PC-9 (cell line): ENCODE measurements at regions not wholly inside any gene's neighbourhood (a gene's known extent, or its start where the extent isn't known, plus 50 kb on each side); places are given as distances from the start of the nearest gene placed in this dataset.

Experiments used
- EZH2 ChIP-seq: fragments of 200-600 bp; sonication (generic); IDR thresholded peaks from 2 replicates; pipeline ENCODE4 v1.8.0; 2017; ENCODE audit warnings: antibody characterized with exemption, low read depth
- TF ChIP-seq, protein P1 (sequence below): fragments of 200-600 bp; sonication (generic); conservative IDR thresholded peaks from 2 replicates; pipeline ENCODE4 v1.6.1; 2017; ENCODE audit warnings: mixed run types, antibody characterized with exemption, mild to moderate bottlenecking, moderate library complexity

DNA sequence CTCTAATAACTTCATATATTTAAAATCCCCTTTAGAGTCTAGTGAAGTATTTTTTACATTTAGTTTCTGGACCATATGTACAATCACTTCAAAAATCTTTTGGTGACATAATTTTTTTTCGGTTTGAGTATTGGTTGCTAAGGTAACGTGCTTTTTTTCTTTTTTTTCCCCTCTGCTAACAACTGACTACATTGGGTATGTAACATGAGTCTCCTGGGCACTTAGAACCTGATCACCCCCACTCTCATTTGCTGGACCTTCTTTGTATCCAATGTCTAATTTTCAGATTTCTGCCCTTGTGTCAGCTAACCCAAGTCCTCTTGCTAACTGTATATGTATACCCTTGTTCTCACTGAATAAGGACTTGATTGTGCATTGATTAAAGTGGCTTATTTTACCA, 592.9 kb upstream of the FLRT2 start:
- TF ChIP-seq, protein P1, sequence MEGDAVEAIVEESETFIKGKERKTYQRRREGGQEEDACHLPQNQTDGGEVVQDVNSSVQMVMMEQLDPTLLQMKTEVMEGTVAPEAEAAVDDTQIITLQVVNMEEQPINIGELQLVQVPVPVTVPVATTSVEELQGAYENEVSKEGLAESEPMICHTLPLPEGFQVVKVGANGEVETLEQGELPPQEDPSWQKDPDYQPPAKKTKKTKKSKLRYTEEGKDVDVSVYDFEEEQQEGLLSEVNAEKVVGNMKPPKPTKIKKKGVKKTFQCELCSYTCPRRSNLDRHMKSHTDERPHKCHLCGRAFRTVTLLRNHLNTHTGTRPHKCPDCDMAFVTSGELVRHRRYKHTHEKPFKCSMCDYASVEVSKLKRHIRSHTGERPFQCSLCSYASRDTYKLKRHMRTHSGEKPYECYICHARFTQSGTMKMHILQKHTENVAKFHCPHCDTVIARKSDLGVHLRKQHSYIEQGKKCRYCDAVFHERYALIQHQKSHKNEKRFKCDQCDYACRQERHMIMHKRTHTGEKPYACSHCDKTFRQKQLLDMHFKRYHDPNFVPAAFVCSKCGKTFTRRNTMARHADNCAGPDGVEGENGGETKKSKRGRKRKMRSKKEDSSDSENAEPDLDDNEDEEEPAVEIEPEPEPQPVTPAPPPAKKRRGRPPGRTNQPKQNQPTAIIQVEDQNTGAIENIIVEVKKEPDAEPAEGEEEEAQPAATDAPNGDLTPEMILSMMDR, result no peak
- TF ChIP-seq EZH2, result no peak
